HCT116 (cell line): ENCODE measurements at regions not wholly inside any gene's neighbourhood (a gene's known extent, or its start where the extent isn't known, plus 50 kb on each side); places are given as distances from the start of the nearest gene placed in this dataset.
A peak's percentile ranks its signal among the peaks of the same experiment; 100 is the strongest.

Experiments used
- ATAC-seq: fragments of 200-7000 bp; cut with Tn5 transposase; 2 replicates; pipeline ENCODE4 v1.9.1; 2020; ENCODE audit warnings: mild to moderate bottlenecking, moderate library complexity
- BruUV-seq: library from RNA; stranded (reverse); fragments of 400-500 nt; replicated peaks from 2 replicates; lab custom pipeline; 2021; lab: Mats Ljungman, UMichigan
- CTCF ChIA-PET: fragments of 300-600 bp; sonication (Branson Sonifier 250); formaldehyde crosslinking; loops from one replicate; lab custom pipeline; 2021; ENCODE audit warnings: antibody characterized with exemption; lab: Charles Lee
- POLR2A ChIA-PET: fragments of 300-600, 350-600 bp; sonication (Branson Sonifier 250); formaldehyde crosslinking; loops from one replicate; lab custom pipeline; 2021; ENCODE audit warnings: antibody characterized with exemption; lab: Charles Lee
- RAD21 ChIA-PET, 2 experiments: fragments of 300-600 bp; sonication (Branson Sonifier 250); formaldehyde crosslinking; loops; one replicate each; lab custom pipeline; 2023; ENCODE audit warnings: low total read pairs in 2 of 2; ENCODE audit not compliant: uncharacterized antibody in 2 of 2, unreplicated experiment in 2 of 2, low non-redundant PET in 1 of 2; lab: Charles Lee
- DNase-seq: peaks from one replicate; pipeline ENCODE4 v3.0.0-alpha.2; 2010; ENCODE audit warnings: low read depth, low spot score
- H2AFZ ChIP-seq: fragments of 200-600 bp; shearing (Covaris generic), sonication (generic); 2 replicates; pipeline ENCODE4 v1.6.1; 2017; ENCODE audit warnings: low read depth, mixed run types, mixed read lengths, antibody characterized with exemption, low read length; ENCODE audit not compliant: poor library complexity, severe bottlenecking
- H3K27ac ChIP-seq: 2 replicates; pipeline ENCODE4 v1.5.1; 2012; ENCODE audit warnings: low read depth, low read length
- H3K27me3 ChIP-seq: fragments of 200-600 bp; sonication (generic); 2 replicates; pipeline ENCODE4 v1.6.1; 2016; ENCODE audit warnings: mixed run types, low read length, mixed read lengths; ENCODE audit not compliant: insufficient read depth
- H3K36me3 ChIP-seq, 2 experiments: fragments of 200-500 bp in 1 of 2; fragments of 200-600 bp in 1 of 2; sonication (Bioruptor generic) in 1 of 2; sonication (generic) in 1 of 2; 2 replicates each; pipeline versions ENCODE4 v1.5.1 to v1.6.1; 2014 to 2016; ENCODE audit warnings: low read length in 2 of 2, inconsistent platforms in 1 of 2, mixed read lengths in 1 of 2, mixed run types in 1 of 2; ENCODE audit not compliant: insufficient read depth in 2 of 2, control insufficient read depth in 1 of 2
- H3K4me1 ChIP-seq, 2 experiments: fragments of 200-600 bp in 1 of 2; sonication (generic) in 1 of 2; 2 replicates each; pipeline versions ENCODE4 v1.5.1 to v1.6.1; 2012 to 2017; ENCODE audit warnings: low read length in 2 of 2, inconsistent platforms in 1 of 2, mild to moderate bottlenecking in 1 of 2, mixed read lengths in 1 of 2, mixed run types in 1 of 2, moderate library complexity in 1 of 2; ENCODE audit not compliant: insufficient read depth in 2 of 2, control insufficient read depth in 1 of 2
- H3K4me2 ChIP-seq: fragments of 200-600 bp; sonication (generic); 2 replicates; pipeline ENCODE4 v1.6.1; 2017; ENCODE audit warnings: mixed run types, low read length, mixed read lengths
- H3K4me3 ChIP-seq, 2 experiments: fragments of 200-600 bp in 1 of 2; sonication (generic) in 1 of 2; replicated peaks in 1 of 2; 2 replicates each; pipeline ENCODE4 v1.5.1; 2011 to 2016; ENCODE audit warnings: low read length in 2 of 2, control low read depth in 1 of 2, low read depth in 1 of 2, mild to moderate bottlenecking in 1 of 2, mixed read lengths in 1 of 2, mixed run types in 1 of 2
- H3K79me2 ChIP-seq: fragments of 200-600 bp; sonication (generic); 2 replicates; pipeline ENCODE4 v1.6.1; 2017; ENCODE audit warnings: mild to moderate bottlenecking, mixed run types, low read length, moderate library complexity, mixed read lengths; ENCODE audit not compliant: insufficient read depth
- H3K9ac ChIP-seq: fragments of 200-600 bp; sonication (generic); 2 replicates; pipeline ENCODE4 v1.6.1; 2016; ENCODE audit warnings: low read length, mixed read lengths
- H3K9me2 ChIP-seq: fragments of 200-600 bp; sonication (generic), shearing (Covaris generic); 2 replicates; pipeline ENCODE4 v1.6.1; 2017; ENCODE audit warnings: mixed run types, mild to moderate bottlenecking, moderate library complexity; ENCODE audit not compliant: insufficient read depth
- H3K9me3 ChIP-seq, 2 experiments: fragments of 200-500 bp in 1 of 2; fragments of 200-600 bp in 1 of 2; sonication (Bioruptor generic) in 1 of 2; sonication (generic) in 1 of 2; 2 replicates each; pipeline ENCODE4 v1.6.1; 2014 to 2017; ENCODE audit warnings: low read length in 2 of 2, mixed read lengths in 2 of 2, inconsistent platforms in 1 of 2, low read depth in 1 of 2, mild to moderate bottlenecking in 1 of 2, mixed run types in 1 of 2, moderate library complexity in 1 of 2; ENCODE audit not compliant: control insufficient read depth in 1 of 2, insufficient read depth in 1 of 2
- H4K20me1 ChIP-seq: fragments of 200-600 bp; sonication (generic), shearing (Covaris generic); 2 replicates; pipeline ENCODE4 v1.6.1; 2017; ENCODE audit warnings: mixed run types, mild to moderate bottlenecking, moderate library complexity; ENCODE audit not compliant: insufficient read depth
- CEBPB ChIP-seq: IDR thresholded peaks from 2 replicates; pipeline ENCODE4 v1.6.1; 2012; ENCODE audit warnings: low read depth
- EGR1 ChIP-seq: IDR thresholded peaks from 2 replicates; pipeline ENCODE4 v1.6.1; 2012; ENCODE audit warnings: low read depth
- EZH2phosphoT487 ChIP-seq: fragments of 200-600 bp; IDR thresholded peaks from 2 replicates; pipeline ENCODE4 v1.6.1; 2018; ENCODE audit warnings: antibody characterized with exemption, borderline replicate concordance
- POLR2AphosphoS5 ChIP-seq: IDR thresholded peaks from 2 replicates; pipeline ENCODE4 v1.6.1; 2011; ENCODE audit warnings: mild to moderate bottlenecking, low read depth, low read length, moderate library complexity
- RAD21 ChIP-seq: IDR thresholded peaks from 2 replicates; pipeline ENCODE4 v1.6.1; 2012; ENCODE audit warnings: low read depth, mild to moderate bottlenecking
- SRF ChIP-seq: IDR thresholded peaks from 2 replicates; pipeline ENCODE4 v1.6.1; 2012; ENCODE audit warnings: low read depth
- YY1 ChIP-seq: IDR thresholded peaks from 2 replicates; pipeline ENCODE4 v1.6.1; 2011; ENCODE audit warnings: low read length, low read depth, moderate library complexity, mild to moderate bottlenecking; ENCODE audit not compliant: insufficient replicate concordance; ENCODE audit errors: extremely low read depth
- intact Hi-C: fragments of 100-400 bp; cut with micrococcal nuclease; formaldehyde crosslinking; loops from 2 replicates; pipeline ENCODE4 v1.10.0; 2022
- TF ChIP-seq, protein P1 (sequence below): IDR thresholded peaks from 2 replicates; pipeline ENCODE4 v1.6.1; 2012
- TF ChIP-seq, protein P2 (sequence below), 3 experiments: fragments of 200-600 bp in 1 of 3; sonication (generic) in 1 of 3; IDR thresholded peaks in 2 of 3; conservative IDR thresholded peaks in 1 of 3; 2 replicates each; pipeline ENCODE4 v1.5.1; 2012 to 2017; ENCODE audit warnings: low read depth in 2 of 3, low read length in 2 of 3, antibody characterized with exemption in 1 of 3, borderline replicate concordance in 1 of 3, control low read depth in 1 of 3, mild to moderate bottlenecking in 1 of 3, mixed read lengths in 1 of 3, mixed run types in 1 of 3, moderate library complexity in 1 of 3; ENCODE audit not compliant: insufficient read depth in 1 of 3

DNA sequence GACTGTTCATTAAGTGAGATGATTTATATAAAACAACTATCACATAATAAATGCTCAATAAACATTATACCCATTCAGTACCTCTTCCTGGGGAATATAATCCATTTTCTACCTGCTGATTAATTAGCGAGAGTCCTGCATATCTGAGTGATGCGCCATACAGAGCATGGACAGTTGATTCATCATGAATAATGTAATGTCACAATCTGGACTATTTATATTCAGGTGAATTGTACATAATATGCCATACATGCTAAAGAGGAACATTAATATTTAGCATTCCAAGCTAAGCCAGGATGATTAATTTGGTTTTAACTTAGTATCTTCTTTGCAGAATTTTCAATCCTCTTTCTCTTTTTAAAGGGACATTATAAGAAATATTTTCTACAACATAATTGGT, 362.0 kb upstream of the XYLT1 start:
- no peaks in the 10 kb centered on the region for H3K9me3 ChIP-seq
- H3K4me3 ChIP-seq = no peak overlapping the region
- H3K79me2 ChIP-seq = no peaks in the 10 kb centered on the region
- POLR2A ChIA-PET = no interaction called here
- ATAC-seq = no peak
- RAD21 ChIA-PET = no interaction called here
- H3K9me2 ChIP-seq = no peaks in the 10 kb centered on the region
- no peak overlapping the region for H3K9ac ChIP-seq
- H3K27ac ChIP-seq = no peak overlapping the region
- no peak for TF ChIP-seq POLR2AphosphoS5
- TF ChIP-seq, protein P1, sequence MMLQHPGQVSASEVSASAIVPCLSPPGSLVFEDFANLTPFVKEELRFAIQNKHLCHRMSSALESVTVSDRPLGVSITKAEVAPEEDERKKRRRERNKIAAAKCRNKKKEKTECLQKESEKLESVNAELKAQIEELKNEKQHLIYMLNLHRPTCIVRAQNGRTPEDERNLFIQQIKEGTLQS = no peak
- TF ChIP-seq EGR1 = no peak
- TF ChIP-seq EZH2phosphoT487 = no peak
- TF ChIP-seq SRF = no peak
- TF ChIP-seq YY1 = no peak
- TF ChIP-seq, all 23 proteins: peak for 0
- intact Hi-C loops = no loop called here
- H3K27me3 ChIP-seq = peaks cover 5% of the 10 kb centered on the region; the same call in 1 of the 2 replicates
- H3K4me1 ChIP-seq = peaks cover 0 to 11% of the 10 kb centered on the region in 2 experiments; a peak in 2 of 4 replicates
- CTCF ChIA-PET = no interaction called here
- DNase-seq = no peak
- H4K20me1 ChIP-seq = no peaks in the 10 kb centered on the region
- BruUV-seq = no TSS peak
- no peaks in the 10 kb centered on the region for H3K36me3 ChIP-seq
- no peak overlapping the region for H3K4me2 ChIP-seq
- no peak overlapping the region for H2AFZ ChIP-seq

DNA sequence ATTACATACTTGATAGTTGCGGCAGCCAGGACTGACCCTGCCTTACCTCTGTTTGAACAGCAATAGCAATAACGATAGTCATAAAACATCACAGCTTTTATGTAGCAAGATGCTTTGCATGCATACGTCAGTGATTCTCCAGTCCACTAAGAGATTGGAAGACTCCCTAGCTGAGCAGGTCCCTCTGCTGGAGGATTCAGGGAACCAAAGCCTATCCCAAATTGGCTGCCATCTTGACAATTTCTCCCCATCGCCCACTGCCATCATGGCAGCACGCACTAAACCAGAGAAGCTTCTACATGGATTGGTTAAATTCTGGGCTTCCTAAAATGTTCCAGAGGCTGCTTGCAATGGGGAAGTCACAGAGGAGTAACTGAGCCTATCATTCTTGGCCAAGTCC, 360.6 kb upstream of the XYLT1 start:
- Histone ChIP-seq H3K4me1 (no peaks in the 10 kb centered on the region), H3K9ac (no peak overlapping the region), H3K9me3 (no peaks in the 10 kb centered on the region), H3K27me3 (no peaks in the 10 kb centered on the region), H3K9me2 (no peaks in the 10 kb centered on the region), H4K20me1 (no peaks in the 10 kb centered on the region), H2AFZ (no peak overlapping the region)
- ATAC-seq = no peak
- BruUV-seq = no TSS peak
- RAD21 ChIA-PET = no interaction called here
- TF ChIP-seq, protein P2, sequence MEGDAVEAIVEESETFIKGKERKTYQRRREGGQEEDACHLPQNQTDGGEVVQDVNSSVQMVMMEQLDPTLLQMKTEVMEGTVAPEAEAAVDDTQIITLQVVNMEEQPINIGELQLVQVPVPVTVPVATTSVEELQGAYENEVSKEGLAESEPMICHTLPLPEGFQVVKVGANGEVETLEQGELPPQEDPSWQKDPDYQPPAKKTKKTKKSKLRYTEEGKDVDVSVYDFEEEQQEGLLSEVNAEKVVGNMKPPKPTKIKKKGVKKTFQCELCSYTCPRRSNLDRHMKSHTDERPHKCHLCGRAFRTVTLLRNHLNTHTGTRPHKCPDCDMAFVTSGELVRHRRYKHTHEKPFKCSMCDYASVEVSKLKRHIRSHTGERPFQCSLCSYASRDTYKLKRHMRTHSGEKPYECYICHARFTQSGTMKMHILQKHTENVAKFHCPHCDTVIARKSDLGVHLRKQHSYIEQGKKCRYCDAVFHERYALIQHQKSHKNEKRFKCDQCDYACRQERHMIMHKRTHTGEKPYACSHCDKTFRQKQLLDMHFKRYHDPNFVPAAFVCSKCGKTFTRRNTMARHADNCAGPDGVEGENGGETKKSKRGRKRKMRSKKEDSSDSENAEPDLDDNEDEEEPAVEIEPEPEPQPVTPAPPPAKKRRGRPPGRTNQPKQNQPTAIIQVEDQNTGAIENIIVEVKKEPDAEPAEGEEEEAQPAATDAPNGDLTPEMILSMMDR (IDR thresholded peaks at IDR 0.05 in 2 of 3, conservative IDR thresholded peaks at IDR 0.05 in 1 of 3; ENCODE audit: borderline replicate concordance in 1 of 3, insufficient read depth in 1 of 3, low read depth in 2 of 3, low read length in 2 of 3) = peak in 2 of 3 experiments; percentile 17 to 29; a peak in 2 of 6 replicates
- TF ChIP-seq CEBPB = no peak
- peak; percentile 24; the same call in 1 of the 2 replicates for TF ChIP-seq RAD21
- TF ChIP-seq, all 23 proteins: peak for 2
- ChIA-PET POLR2A (no interaction called here), CTCF (no interaction called here)
- intact Hi-C loops = no loop called here
- H3K4me2 ChIP-seq = no peak overlapping the region
- H3K36me3 ChIP-seq = no peaks in the 10 kb centered on the region
- DNase-seq = no peak
- no peak overlapping the region for H3K27ac ChIP-seq
- no peak overlapping the region for H3K4me3 ChIP-seq
- H3K79me2 ChIP-seq = no peaks in the 10 kb centered on the region
